ENCODE measurements at regions not wholly inside any gene's neighbourhood (a gene's known extent, or its start where the extent isn't known, plus 50 kb on each side); places are given as distances from the start of the nearest gene placed in this dataset.

DNA sequence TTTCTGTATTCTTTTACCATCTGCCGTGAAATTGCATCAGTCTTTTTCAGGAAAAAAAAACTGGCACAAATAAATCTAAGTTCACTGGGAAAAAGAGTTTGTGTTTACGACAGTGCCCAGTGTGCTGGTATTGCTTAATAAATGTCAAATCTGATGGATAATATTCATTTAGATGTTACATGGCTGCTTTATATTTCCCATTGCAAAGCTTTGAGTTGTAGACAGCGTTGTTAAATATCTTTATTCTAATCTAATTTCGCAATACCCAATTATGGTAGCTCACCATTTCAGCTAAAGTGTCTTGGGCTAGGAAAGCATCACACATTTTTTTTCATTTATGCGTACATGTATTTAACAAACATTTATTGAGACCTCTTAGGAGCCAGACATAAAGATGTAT lies 1994.5 kb upstream of the FLRT2 start:
- DNase-seq (ENCODE audit: low read depth in 1 of 2, low spot score in 1 of 2) = no peak
- Histone ChIP-seq H3K27ac (replicated peaks) (no peak overlapping the region), H3K27me3 (ENCODE audit: insufficient read depth, poor library complexity, severe bottlenecking) (no peaks in the 10 kb centered on the region), H3K4me3 (replicated peaks; ENCODE audit: insufficient read depth, low read length) (no peak overlapping the region)
- no peak for TF ChIP-seq GABPA (IDR thresholded peaks at IDR 0.05; ENCODE audit: low read depth)
- TF ChIP-seq SPI1 (IDR thresholded peaks at IDR 0.05; ENCODE audit: borderline replicate concordance, low read depth) = no peak
- TF ChIP-seq, protein P1, sequence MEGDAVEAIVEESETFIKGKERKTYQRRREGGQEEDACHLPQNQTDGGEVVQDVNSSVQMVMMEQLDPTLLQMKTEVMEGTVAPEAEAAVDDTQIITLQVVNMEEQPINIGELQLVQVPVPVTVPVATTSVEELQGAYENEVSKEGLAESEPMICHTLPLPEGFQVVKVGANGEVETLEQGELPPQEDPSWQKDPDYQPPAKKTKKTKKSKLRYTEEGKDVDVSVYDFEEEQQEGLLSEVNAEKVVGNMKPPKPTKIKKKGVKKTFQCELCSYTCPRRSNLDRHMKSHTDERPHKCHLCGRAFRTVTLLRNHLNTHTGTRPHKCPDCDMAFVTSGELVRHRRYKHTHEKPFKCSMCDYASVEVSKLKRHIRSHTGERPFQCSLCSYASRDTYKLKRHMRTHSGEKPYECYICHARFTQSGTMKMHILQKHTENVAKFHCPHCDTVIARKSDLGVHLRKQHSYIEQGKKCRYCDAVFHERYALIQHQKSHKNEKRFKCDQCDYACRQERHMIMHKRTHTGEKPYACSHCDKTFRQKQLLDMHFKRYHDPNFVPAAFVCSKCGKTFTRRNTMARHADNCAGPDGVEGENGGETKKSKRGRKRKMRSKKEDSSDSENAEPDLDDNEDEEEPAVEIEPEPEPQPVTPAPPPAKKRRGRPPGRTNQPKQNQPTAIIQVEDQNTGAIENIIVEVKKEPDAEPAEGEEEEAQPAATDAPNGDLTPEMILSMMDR (IDR thresholded peaks at IDR 0.05; ENCODE audit: insufficient read depth, low read length) = no peak
- TF ChIP-seq POLR2AphosphoS5 (IDR thresholded peaks at IDR 0.05; ENCODE audit: low read depth) = no peak
- TF ChIP-seq, protein P2, sequence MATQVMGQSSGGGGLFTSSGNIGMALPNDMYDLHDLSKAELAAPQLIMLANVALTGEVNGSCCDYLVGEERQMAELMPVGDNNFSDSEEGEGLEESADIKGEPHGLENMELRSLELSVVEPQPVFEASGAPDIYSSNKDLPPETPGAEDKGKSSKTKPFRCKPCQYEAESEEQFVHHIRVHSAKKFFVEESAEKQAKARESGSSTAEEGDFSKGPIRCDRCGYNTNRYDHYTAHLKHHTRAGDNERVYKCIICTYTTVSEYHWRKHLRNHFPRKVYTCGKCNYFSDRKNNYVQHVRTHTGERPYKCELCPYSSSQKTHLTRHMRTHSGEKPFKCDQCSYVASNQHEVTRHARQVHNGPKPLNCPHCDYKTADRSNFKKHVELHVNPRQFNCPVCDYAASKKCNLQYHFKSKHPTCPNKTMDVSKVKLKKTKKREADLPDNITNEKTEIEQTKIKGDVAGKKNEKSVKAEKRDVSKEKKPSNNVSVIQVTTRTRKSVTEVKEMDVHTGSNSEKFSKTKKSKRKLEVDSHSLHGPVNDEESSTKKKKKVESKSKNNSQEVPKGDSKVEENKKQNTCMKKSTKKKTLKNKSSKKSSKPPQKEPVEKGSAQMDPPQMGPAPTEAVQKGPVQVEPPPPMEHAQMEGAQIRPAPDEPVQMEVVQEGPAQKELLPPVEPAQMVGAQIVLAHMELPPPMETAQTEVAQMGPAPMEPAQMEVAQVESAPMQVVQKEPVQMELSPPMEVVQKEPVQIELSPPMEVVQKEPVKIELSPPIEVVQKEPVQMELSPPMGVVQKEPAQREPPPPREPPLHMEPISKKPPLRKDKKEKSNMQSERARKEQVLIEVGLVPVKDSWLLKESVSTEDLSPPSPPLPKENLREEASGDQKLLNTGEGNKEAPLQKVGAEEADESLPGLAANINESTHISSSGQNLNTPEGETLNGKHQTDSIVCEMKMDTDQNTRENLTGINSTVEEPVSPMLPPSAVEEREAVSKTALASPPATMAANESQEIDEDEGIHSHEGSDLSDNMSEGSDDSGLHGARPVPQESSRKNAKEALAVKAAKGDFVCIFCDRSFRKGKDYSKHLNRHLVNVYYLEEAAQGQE (IDR thresholded peaks at IDR 0.05; ENCODE audit: insufficient replicate concordance, low read depth) = no peak

DNA sequence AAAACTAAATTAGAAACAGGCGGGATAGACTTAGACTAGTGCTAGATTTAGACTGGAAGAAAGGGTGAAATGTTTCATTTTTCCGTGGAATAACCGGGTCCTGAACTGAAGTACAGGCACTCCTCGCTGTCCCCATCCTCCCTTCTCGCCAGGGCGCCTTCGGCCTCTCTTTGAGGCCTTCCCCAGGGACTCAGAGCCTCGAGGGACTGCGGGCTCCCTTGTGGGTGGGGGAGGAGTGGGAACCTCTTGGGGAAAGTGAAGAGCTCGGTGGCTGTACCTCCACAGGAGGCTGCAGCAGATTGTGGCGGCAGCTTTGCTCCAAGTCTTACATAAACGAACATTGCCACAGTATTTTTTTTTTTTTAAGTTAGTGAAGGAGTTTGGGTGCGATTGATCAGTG lies 1988.8 kb upstream of the FLRT2 start:
- TF ChIP-seq POLR2AphosphoS5 (IDR thresholded peaks at IDR 0.05; ENCODE audit: low read depth) (no peak), SPI1 (IDR thresholded peaks at IDR 0.05; ENCODE audit: borderline replicate concordance, low read depth) (no peak), GABPA (IDR thresholded peaks at IDR 0.05; ENCODE audit: low read depth) (no peak)
- TF ChIP-seq, protein P1 (IDR thresholded peaks at IDR 0.05; ENCODE audit: insufficient read depth, low read length) = no peak
- TF ChIP-seq, protein P2 (IDR thresholded peaks at IDR 0.05; ENCODE audit: insufficient replicate concordance, low read depth) = no peak
- Histone ChIP-seq H3K4me3 (replicated peaks; ENCODE audit: insufficient read depth, low read length) (no peak overlapping the region), H3K27me3 (ENCODE audit: insufficient read depth, poor library complexity, severe bottlenecking) (no peaks in the 10 kb centered on the region), H3K27ac (replicated peaks) (no peak overlapping the region)
- no peak for DNase-seq (ENCODE audit: low read depth in 1 of 2, low spot score in 1 of 2)

DNA sequence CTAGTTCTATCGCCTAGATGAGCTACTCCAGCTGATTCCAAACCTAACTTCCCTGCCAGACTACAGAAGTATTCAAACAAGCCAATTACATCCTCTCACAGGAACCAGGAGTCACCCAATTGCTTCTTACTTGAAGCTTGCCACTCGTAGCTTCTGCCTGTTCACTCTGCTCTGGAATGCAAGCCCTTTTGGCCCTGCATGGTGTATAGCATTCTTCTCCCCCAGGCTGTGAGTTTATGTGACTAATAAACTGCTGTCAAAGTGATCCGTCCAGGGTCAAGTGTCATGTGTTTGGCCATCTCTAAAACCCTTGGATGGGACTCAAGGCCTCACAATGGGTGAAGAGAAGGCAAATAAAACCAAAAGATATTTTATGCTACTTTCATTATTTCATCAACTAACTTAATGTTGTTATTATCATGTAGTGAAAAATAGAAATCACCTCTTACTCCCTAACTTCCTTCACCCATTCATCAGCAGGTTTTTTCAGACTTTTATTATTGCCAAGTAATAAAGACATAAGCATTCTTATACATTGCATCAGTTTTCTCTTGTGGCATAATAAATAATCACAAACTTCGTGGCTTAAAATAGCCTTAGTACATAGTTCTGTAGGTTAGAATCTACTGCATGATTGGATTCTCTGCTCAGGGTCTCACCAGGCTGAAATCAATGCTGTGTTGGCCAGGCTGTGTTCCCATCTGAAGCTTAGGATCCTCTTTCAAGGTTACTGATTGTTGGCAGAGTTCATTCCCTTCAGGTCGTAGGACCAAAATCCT lies 1981.7 kb upstream of the FLRT2 start:
- H3K27ac ChIP-seq (replicated peaks) = no peak overlapping the region
- H3K4me3 ChIP-seq (replicated peaks; ENCODE audit: insufficient read depth, low read length) = no peak overlapping the region
- TF ChIP-seq, protein P2 (IDR thresholded peaks at IDR 0.05; ENCODE audit: insufficient replicate concordance, low read depth) = no peak
- TF ChIP-seq, protein P1 (IDR thresholded peaks at IDR 0.05; ENCODE audit: insufficient read depth, low read length) = no peak
- TF ChIP-seq POLR2AphosphoS5 (IDR thresholded peaks at IDR 0.05; ENCODE audit: low read depth) (no peak), SPI1 (IDR thresholded peaks at IDR 0.05; ENCODE audit: borderline replicate concordance, low read depth) (no peak), GABPA (IDR thresholded peaks at IDR 0.05; ENCODE audit: low read depth) (no peak)
- DNase-seq (ENCODE audit: low read depth in 1 of 2, low spot score in 1 of 2) = no peak
- H3K27me3 ChIP-seq (ENCODE audit: insufficient read depth, poor library complexity, severe bottlenecking) = no peaks in the 10 kb centered on the region
